Uterus (tissue), 2 donors: ENCODE measurements at regions not wholly inside any gene's neighbourhood (a gene's known extent, or its start where the extent isn't known, plus 50 kb on each side); places are given as distances from the start of the nearest gene placed in this dataset.

Experiments
- POLR2A ChIP-seq, 2 donors: fragments of 450-650 bp; IDR thresholded peaks; one replicate each; pipeline ENCODE4 v1.6.1; 2016; ENCODE audit warnings: antibody characterized with exemption in 2 of 2, mild to moderate bottlenecking in 1 of 2, moderate library complexity in 1 of 2
- TF ChIP-seq, protein P1 (sequence below), 4 experiments: fragments of 200-600 bp in 2 of 4; fragments of 450-650 bp in 2 of 4; sonication (generic) in 2 of 4; IDR thresholded peaks; one replicate each; pipeline ENCODE4 v1.5.1; 2016 to 2019; ENCODE audit warnings: antibody characterized with exemption in 4 of 4, mild to moderate bottlenecking in 2 of 4, moderate library complexity in 1 of 4

DNA sequence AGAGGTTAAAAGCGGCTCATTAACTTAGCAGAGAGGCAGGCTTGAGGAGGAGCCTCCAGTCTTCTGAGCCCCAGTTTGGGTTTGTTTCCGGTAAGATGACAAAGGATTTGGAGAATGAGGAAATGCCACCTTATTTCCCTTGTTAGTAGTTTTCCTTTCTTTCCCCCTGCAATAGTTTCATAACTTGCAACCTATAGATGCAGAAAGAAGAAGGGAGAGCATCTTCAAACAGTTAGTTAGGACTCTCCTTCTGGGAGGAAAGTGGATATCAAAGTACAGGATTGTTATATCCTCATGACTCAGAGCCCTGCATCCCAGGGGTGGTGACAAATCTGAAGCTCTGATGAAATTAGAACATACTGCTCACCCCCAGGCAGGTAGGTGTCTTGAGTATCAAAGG lies 180.7 kb upstream of the SLC38A2 start:
- TF ChIP-seq, protein P1, sequence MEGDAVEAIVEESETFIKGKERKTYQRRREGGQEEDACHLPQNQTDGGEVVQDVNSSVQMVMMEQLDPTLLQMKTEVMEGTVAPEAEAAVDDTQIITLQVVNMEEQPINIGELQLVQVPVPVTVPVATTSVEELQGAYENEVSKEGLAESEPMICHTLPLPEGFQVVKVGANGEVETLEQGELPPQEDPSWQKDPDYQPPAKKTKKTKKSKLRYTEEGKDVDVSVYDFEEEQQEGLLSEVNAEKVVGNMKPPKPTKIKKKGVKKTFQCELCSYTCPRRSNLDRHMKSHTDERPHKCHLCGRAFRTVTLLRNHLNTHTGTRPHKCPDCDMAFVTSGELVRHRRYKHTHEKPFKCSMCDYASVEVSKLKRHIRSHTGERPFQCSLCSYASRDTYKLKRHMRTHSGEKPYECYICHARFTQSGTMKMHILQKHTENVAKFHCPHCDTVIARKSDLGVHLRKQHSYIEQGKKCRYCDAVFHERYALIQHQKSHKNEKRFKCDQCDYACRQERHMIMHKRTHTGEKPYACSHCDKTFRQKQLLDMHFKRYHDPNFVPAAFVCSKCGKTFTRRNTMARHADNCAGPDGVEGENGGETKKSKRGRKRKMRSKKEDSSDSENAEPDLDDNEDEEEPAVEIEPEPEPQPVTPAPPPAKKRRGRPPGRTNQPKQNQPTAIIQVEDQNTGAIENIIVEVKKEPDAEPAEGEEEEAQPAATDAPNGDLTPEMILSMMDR (IDR thresholded peaks at IDR 0.05), result no peak
- TF ChIP-seq POLR2A (IDR thresholded peaks at IDR 0.05), result no peak
